HG02981 (cell line): ENCODE measurements at regions not wholly inside any gene's neighbourhood (a gene's known extent, or its start where the extent isn't known, plus 50 kb on each side); places are given as distances from the start of the nearest gene placed in this dataset.
"Not testable (repeated sequence)": the region's sequence is repeated elsewhere in the genome, so short reads cannot be mapped to it uniquely, and the experiment has no call there.

ENCODE experiments used
- ATAC-seq: cut with Tn5 transposase; IDR thresholded peaks from one replicate; pipeline ENCODE4 v1.9.1; 2021; ENCODE audit warnings: mild to moderate bottlenecking, moderate library complexity; ENCODE audit not compliant: unreplicated experiment

DNA sequence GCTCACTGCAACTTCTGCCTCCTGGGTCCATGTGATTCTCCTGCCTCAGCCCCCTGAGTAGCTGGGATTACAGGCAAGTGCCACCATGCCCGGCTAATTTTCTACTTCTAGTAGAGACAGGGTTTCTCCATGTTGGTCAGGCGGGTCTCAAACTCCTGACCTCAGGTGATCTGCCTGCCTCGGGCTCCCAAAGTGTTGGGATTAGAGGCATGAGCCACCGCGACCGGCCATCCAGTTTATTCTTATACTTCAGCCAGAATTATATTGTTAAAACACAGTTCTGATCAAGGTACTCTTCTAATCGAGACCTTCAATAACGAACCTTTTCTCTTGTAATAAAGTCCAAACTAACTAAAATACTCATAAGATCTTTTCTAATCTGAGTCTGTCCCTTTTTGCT lies 119.6 kb upstream of the FAR2 start:
- ATAC-seq, result not testable (repeated sequence)

DNA sequence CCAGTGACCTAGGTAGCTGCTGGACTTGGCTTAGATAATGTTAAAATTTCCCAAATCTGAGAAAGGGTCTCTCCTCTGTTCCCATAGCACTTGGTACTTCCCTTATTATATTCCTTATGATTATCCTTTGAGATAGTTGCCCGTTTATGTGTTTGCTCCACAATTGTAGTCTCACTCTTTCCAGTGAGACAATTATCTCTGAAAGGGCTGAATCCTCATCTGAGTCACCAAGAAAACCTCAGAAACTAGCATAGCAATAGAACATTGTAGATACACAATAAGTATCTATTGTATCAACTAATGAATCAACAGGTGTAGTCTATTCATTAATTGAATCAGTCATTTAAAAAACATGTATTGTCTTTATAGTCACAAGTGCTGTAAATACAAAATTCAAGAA lies 119.1 kb upstream of the FAR2 start:
- ATAC-seq, result no peak

DNA sequence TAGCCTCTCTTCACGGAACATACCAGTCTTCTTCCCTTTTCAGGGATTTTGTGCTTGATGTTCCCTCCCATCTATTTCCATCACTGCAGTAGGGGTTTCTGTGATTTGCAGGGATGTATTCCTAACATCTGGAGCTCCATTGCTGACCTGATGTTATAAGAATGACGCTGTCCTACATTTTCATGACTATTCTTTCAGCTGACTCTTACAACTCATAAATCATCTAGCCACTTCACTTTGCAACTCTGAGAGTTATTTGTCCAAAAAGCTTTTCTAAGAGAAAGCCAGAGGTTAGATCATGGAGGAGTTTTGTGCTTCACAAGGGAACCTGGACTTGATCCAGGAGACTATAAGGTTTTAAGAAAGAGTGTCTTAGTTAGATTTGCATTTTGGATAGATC lies 116.6 kb upstream of the FAR2 start:
- ATAC-seq, result no peak

DNA sequence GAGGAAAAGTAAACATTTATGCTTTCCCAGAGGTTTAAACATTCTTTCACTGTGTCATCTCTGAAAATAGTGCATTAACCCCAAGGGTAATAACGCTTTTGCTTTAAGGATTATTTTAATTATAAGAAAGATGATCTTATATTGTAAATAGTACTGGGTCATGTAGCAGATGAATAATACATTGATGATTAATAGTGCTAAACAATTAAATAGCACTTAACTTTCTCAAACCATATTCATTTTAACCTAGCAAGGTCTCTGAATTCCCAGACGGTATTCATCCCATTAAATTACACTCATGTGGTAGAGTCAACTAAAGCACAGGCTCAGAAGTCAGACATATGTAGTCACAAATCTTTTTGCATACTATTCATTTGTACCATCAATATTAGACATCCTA lies 115.6 kb upstream of the FAR2 start:
- ATAC-seq, result no peak

DNA sequence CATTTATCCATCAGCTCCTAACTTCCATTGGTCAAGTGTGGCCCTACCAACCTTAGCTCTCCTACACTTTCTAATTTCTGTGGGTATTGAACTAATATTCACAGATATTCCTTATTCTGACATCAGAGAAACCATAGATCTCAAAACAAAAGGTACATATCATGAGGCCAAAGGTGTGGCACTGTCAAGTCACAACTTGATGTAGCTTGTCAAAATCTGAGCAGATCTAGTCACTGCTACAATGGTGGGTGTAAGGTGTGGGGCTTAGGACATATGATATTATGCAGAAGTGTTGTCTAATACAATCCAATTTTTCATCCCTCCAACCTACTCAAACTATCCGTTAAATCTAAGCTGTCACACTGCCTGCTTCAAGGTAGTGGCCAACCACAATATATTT lies 114.0 kb upstream of the FAR2 start:
- no peak for ATAC-seq

DNA sequence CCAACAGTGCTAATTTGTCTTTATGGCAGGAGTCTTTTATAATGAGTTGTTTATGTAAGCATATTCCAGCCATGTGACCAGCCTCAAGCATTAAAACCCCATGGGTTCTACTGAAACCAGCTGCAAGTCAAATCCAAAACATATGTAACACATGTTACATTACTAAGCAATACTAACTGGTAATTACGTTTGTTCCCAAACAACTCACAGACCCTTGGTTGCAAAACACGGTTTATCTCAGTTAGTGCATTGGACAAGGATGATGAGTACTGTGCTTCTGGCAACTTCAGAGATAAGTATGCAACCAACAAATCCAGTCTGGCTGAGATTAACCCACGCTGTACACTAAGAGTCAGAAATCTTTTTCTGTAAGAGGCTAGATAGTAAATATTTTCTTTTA lies 110.1 kb upstream of the FAR2 start:
- no peak for ATAC-seq

DNA sequence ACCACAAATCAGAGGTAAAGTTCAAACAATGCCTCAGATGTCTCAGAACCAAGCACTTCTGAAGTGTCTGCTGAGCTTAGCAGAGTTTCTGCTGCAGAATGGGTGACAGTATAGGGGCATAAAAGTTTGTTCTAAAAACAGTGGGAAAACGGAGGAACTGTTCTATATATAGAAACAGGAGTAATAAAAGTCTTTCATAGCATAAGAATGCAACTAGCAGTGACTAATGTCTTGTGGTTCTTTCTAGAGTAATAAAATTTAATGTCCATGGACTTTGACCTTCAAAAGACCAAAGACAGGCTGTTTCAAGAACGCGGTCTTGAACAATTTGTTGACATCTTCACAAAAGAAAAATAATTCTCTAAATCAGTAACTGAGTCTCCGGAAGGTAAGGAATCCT lies 107.5 kb upstream of the FAR2 start:
- ATAC-seq, result no peak

DNA sequence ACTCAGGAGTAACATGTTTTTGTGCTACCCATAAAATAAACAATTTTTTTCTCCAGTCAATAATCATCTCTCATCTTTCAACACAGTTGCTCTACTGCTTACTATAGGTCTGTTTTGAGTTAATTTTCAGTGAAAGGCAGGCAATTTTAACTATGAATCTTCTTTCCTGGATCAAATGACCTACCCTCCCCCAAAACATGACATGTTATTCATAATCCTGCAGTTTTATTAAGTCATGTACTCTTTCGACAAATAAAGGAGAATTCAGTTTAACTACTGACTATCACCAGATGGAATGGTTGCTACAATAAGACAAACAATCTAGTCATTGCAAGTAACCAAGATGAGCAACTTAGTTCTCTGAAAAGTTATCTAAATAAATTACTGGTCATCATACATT lies 106.0 kb upstream of the FAR2 start:
- ATAC-seq, result no peak

DNA sequence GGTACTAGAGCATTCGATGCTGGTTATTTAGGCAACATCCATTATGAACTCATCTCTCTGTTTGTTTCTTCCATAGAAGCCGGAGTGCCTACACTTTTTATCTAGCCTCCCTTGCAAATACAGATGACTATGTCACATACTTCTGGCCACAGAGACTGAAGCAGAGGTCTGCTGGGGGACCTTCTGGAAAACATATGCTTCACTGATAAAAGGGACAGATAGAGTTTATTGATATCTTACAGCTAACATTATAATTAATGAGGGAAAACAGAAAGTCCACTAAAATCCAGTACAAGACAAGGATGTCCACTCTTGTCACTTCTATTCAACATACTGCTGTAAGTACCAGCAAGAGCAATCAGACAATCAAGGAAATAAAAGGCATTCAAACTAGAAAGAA lies 104.3 kb upstream of the FAR2 start:
- ATAC-seq, result no peak

DNA sequence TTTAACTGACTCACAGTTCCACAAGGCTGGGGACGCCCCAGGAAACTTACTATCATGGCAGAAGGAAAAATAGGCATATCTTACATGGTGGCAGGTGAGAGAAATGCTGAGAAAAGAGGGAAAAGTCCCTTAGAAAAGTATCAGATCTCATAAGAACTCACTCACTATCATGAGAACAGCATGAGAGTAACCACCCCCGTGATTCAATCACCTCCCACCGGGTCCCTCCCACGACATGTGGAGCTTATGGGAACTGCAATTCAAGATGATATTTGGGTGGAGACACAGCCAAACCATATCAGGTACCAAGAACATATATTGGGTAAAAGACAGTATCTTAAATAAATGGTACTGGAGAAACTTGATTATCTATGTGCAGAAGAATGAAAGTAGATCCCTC lies 100.3 kb upstream of the FAR2 start:
- ATAC-seq, result no peak

DNA sequence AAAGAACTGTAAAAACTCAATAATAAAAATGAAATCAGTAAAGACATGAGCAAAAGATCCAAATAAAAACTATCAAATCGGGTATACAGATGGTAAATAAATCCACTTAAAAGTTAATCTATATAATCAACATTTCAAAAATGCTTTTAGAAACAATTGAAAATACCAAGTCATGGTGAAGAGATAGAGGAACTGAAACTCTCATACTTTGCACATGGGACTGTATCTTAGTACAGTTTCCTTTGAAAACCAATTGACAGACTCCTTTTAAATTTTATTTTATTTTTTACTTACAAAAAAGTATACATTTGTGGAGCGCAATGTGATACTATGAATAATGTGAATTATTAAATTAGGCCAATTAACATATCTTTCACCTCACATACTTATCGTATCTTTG lies 98.6 kb upstream of the FAR2 start:
- peak; percentile 83 for ATAC-seq

DNA sequence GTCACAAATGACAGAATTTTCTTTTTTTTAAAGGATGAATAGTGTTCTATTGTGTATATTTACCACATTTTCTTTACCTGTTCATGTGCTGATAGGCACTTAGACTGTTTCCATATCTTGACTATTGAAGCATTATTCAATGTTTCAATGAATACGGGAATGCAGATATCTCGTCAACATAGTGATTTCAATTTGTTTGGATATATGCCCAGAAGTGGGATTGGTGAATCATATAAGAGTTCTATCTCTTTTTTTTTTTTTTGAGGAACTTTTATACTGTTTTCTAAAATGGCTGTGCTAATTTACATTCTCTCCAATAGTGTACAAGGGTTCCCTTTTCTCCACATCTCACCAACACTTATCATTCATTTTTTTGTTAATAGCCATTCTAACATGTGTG lies 97.9 kb upstream of the FAR2 start:
- ATAC-seq, result no peak

DNA sequence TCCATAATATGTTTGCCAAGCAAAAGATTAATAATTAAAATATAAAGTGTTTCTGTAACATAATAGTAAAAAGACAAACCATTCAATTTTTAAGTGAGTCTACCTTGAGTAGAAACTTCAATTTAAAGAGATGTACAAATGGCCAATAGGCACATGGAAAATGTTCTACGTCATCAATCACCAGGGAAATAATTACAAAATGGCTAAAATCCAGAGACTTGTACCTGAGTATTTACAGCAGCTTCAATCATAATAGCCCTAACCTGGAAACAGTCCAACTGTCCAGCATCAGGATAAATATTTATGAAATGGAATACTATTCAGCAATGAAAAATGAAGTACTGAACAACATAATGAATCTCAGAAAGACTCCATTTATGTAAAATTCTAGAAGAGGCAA lies 95.5 kb upstream of the FAR2 start:
- ATAC-seq, result no peak

DNA sequence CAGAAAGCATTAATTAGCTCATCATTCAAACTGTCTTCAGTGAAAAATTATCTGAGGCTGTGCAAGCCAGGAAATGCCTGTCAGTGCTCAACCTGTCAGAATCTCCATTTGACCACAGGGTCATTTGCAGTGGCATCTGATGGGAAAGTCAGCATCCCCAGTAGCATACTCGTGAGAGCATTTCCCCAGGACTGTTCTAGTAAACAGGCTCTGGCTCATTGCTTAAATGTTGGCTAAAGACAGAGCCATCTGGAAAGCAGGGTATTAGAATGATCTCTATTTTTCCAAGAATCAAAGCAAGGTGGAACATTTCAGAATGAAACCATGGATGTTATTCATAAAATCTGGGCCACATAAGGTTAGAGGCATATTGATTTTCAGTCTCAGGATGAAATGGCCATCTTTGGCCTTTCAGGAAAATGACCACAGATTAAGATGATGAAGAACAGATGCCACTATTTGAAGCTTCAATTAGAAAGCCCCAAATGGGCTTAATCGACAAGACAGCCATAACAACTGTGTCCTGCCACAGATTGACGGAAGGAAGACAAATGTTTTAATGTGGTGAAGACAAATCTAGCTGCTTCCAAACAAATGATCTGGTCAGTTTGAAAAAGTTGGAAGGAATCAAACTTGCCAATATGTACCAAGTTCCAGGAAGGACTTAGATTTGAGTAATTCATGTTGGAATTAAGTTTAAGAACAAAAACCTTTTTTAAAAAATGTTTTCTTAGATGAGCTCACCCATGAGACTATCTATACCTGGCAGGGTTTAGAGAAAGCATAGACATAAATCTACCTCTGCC lies 94.0 kb upstream of the FAR2 start:
- no peak for ATAC-seq

DNA sequence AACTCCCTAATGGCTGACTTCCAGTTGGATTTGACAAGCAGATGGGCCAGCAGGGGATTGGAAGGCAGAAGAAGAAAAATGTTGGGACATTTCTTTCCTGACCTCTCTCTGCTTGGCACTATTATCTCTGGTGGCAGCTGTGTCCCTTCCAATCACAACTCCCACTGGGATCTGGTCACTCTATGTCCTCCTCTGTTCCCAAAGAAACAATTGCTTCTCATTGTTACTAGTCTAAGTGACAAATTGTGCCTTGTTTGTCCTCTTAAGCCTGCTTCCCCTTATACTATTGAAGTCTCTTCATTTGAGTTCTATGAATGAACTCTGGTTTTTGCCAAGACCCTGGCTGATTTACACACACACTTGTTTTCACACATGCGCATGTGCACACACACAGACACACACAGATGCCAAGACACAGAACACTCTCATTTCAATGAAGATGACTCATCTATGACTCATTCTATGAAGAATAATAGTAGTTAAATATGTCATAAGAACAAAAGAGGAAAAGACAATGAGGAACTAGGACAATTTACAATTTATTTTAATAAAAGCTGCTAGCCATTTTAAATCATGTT lies 83.0 kb upstream of the FAR2 start:
- ATAC-seq, result no peak

DNA sequence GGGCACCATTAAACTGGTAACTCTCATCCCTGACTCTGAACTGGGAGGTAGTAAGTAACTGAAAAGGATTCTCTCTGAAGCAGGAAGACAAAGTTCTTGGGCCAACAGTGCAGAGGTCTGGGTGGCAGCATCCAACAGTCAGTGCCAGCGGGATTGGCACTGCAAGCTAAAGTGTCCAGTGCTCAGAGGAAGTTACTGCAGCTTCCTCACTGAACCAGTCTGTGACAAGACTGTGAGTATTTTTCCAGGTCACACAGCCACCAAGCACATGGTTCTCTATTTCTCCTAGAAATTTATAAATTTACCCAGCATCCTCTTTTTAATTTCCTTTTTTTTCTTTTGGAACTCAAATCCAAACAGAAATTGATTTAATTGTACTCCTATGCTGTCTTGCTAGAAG lies 81.6 kb upstream of the FAR2 start:
- no peak for ATAC-seq

DNA sequence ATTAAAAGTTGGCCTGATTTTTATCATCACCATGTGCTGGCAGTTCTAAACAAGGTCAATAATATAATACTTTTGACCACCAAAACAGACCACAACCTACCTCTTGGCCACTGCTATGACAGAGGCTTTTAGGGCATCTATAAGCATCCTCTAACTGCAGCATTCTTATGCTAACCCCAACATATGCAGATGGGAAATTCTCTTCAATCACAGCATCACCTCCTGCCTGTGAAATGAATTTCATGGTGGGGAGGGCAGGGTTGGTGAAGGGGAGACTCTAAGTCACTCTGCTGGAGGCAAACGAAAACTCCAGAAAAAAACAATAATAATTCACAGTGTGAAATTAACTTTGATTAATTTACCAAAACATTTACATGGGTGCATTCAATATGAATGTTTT lies 78.8 kb upstream of the FAR2 start:
- ATAC-seq, result no peak

DNA sequence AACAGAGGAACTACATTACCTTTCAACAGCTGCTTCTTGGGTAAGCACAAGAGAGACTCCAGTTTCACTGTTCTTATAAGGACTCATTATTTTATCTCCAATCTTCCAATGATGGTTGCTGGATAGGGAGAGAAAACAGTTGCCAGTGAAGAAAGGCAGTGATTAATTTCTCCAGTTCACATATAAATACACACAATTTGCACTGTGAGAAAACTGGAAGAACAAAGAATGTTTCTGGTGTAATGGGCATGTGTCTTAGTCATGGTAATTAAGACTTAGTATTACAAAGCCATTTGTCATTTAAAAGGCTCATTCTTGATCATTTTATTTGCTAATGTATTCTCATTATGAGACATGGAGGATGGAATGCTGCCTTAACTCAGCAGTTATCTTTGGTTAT lies 78.0 kb upstream of the FAR2 start:
- ATAC-seq, result no peak

DNA sequence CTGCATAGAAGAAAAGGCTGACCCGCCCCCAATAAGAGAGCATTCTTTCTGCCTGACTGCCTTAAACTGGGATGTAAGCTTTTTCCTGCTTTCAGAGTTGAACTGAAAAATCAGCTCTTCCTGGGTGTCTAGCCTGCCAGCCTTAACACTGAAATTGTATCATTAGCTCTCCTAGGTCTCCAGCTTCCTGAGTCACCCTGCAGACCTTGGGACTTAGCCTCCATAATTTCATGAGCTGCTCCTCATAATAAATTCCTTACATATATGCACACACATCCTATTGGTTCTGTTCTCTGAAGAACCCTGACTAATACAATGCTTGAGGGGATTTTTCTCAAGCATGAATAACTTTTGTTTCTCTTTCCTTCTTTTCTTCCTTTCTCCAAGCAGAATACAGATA lies 76.4 kb upstream of the FAR2 start:
- ATAC-seq, result no peak

DNA sequence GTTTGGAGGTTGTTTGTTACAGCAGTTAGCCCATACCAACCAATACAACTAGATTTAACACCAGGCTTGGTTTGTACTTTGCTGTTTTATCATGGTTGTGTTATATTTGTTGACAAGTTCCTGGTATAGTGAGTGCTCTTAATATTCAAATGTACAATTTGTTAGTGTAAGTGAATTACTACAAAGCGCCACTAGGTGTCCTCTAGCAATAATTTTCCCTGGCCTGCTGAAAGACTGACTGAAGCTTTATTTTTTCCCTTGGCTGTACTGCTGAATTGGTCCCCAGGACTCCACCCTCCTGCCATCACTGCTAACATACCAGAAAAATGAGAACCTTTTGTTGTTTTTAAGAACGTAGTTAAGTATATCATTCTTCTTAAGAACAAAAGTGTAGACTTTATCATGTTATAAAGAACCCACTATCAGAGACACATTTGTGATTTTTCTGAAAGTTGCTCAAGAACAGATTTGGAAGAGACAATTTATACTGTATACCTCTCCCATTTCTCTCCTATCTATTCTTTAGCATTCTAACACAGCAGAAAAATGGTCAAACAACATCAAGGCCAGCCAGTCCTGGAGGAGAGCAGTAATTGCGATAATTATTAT lies 75.3 kb upstream of the FAR2 start:
- ATAC-seq, result no peak

DNA sequence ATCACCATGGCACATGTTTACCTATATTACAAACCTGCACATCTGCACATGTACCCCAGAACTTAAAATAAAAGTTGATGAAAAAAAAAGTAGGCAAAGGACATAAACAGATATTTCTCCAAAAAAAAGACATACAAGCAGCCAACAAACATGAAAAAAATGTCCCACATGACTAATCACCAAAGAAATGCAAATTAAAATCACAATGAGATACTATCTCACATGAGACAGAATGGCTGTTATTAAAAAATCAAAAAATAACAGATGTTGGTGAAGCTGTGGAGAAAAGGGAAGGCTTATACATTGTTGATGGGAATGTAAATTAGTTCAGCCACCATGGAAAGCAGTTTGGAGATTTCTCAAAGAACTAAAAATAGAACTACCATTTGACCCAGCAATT lies 68.0 kb upstream of the FAR2 start:
- ATAC-seq, result no peak

DNA sequence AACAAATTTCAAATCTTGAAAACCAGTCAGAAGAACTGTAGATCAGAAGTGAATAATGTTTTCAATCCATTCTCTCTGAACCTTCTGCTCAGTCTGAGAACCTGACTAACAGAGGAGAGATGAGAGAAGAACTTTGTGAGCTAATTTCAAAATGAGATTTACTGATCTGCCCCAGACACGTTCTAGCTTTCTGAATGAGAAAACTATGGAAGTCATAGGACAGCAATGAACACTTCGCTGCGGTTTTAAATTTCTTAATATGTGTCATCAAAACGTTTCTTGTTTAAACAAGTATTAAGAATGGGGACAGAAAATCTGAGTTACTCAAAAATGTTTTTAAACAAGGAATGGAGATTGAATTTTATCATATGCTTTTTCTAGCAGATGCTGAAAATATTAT lies 66.6 kb upstream of the FAR2 start:
- no peak for ATAC-seq
